CD4-positive, alpha-beta memory T cell (primary cell): ENCODE measurements at regions not wholly inside any gene's neighbourhood (a gene's known extent, or its start where the extent isn't known, plus 50 kb on each side); places are given as distances from the start of the nearest gene placed in this dataset.

ENCODE experiments used
- CTCF ChIA-PET: fragments of 350-600 bp; sonication (Branson Sonifier 250); formaldehyde crosslinking; loops from one replicate; lab custom pipeline; 2021; ENCODE audit warnings: inconsistent platforms; ENCODE audit not compliant: partially characterized antibody; lab: Charles Lee
- POLR2A ChIA-PET: fragments of 350-600 bp; sonication (Branson Sonifier 250); formaldehyde crosslinking; loops from one replicate; lab custom pipeline; 2021; ENCODE audit not compliant: partially characterized antibody; lab: Charles Lee
- DNase-seq, 5 donors: peaks; one replicate each; pipeline versions ENCODE4 v3.0.0 to v3.0.0-alpha.2; 2020 to 2022; ENCODE audit warnings: mixed read lengths in 1 of 5
- H3K27ac ChIP-seq: one replicate; pipeline ENCODE4 v1.7.0; 2013; ENCODE audit warnings: low read depth, low read length
- H3K27me3 ChIP-seq: 2 replicates; pipeline ENCODE4 v1.7.0; 2013; ENCODE audit warnings: mild to moderate bottlenecking, low read length, moderate library complexity; ENCODE audit not compliant: insufficient read depth
- H3K36me3 ChIP-seq: 2 replicates; pipeline ENCODE4 v1.7.0; 2013; ENCODE audit warnings: mild to moderate bottlenecking, low read length, moderate library complexity; ENCODE audit not compliant: insufficient read depth
- H3K4me1 ChIP-seq: 2 replicates; pipeline ENCODE4 v1.7.0; 2013; ENCODE audit warnings: mild to moderate bottlenecking, low read length, moderate library complexity; ENCODE audit not compliant: insufficient read depth
- H3K4me3 ChIP-seq, 2 donors: one replicate each; pipeline ENCODE4 v1.7.0; 2013; ENCODE audit warnings: low read length in 2 of 2, mild to moderate bottlenecking in 1 of 2
- H3K9me3 ChIP-seq, 2 donors: one replicate each; pipeline ENCODE4 v1.7.0; 2013; ENCODE audit warnings: low read length in 2 of 2, control low read depth in 1 of 2; ENCODE audit not compliant: control insufficient read depth in 1 of 2
- H3K27ac Mint-ChIP-seq, 7 donors: one replicate each; pipeline ENCODE4 v1.8.0; 2020 to 2021; ENCODE audit warnings: mixed read lengths in 7 of 7, mild to moderate bottlenecking in 6 of 7, inconsistent platforms in 3 of 7, moderate library complexity in 3 of 7
- H3K27me3 Mint-ChIP-seq, 2 donors: one replicate each; pipeline ENCODE4 v1.8.0; 2020 to 2021; ENCODE audit warnings: mixed read lengths in 2 of 2
- H3K36me3 Mint-ChIP-seq, 2 donors: one replicate each; pipeline ENCODE4 v1.8.0; 2020 to 2021; ENCODE audit warnings: mixed read lengths in 2 of 2, inconsistent platforms in 1 of 2, mild to moderate bottlenecking in 1 of 2
- H3K4me1 Mint-ChIP-seq, 4 donors: one replicate each; pipeline ENCODE4 v1.8.0; 2020 to 2021; ENCODE audit warnings: mixed read lengths in 4 of 4, mild to moderate bottlenecking in 1 of 4
- H3K4me3 Mint-ChIP-seq, 8 donors: one replicate each; pipeline ENCODE4 v1.8.0; 2020 to 2021; ENCODE audit warnings: mixed read lengths in 8 of 8, mild to moderate bottlenecking in 7 of 8, moderate library complexity in 6 of 8, inconsistent platforms in 3 of 8
- H3K9me3 Mint-ChIP-seq, 8 donors: one replicate each; pipeline ENCODE4 v1.8.0; 2020 to 2021; ENCODE audit warnings: mixed read lengths in 8 of 8, mild to moderate bottlenecking in 5 of 8, inconsistent platforms in 3 of 8, moderate library complexity in 1 of 8
- intact Hi-C: fragments of 100-400 bp; cut with micrococcal nuclease; formaldehyde crosslinking; loops from one replicate; pipeline ENCODE4 v1.15.1; 2023

- H3K4me3 Mint-ChIP-seq = no peak overlapping the region
- no peak for DNase-seq
- H3K36me3 Mint-ChIP-seq = no peaks in the 10 kb centered on the region
- Histone ChIP-seq H3K36me3 (no peaks in the 10 kb centered on the region), H3K4me1 (no peaks in the 10 kb centered on the region), H3K27ac (no peak overlapping the region), H3K27me3 (no peaks in the 10 kb centered on the region), H3K4me3 (no peak overlapping the region), H3K9me3 (no peaks in the 10 kb centered on the region)
- CTCF ChIA-PET = no interaction called here
- POLR2A ChIA-PET = no interaction called here
- H3K9me3 Mint-ChIP-seq = no peaks in the 10 kb centered on the region
- no peaks in the 10 kb centered on the region for H3K27me3 Mint-ChIP-seq
- H3K27ac Mint-ChIP-seq = no peak overlapping the region
- intact Hi-C loops = no loop called here
- no peaks in the 10 kb centered on the region for H3K4me1 Mint-ChIP-seq
Measured at GRCh38 chr2:155830817-155831579, 501.5 kb downstream of the NR4A2 start.

GRCh38 chr2:155830351-155830750 lies 502.2 kb downstream of the NR4A2 start:
- Histone ChIP-seq H3K4me1 (no peaks in the 10 kb centered on the region), H3K36me3 (no peaks in the 10 kb centered on the region), H3K27ac (no peak overlapping the region), H3K4me3 (no peak overlapping the region), H3K9me3 (no peaks in the 10 kb centered on the region), H3K27me3 (no peaks in the 10 kb centered on the region)
- H3K4me1 Mint-ChIP-seq = no peaks in the 10 kb centered on the region
- H3K27me3 Mint-ChIP-seq = no peaks in the 10 kb centered on the region
- no peak for DNase-seq
- no peak overlapping the region for H3K27ac Mint-ChIP-seq
- H3K9me3 Mint-ChIP-seq = no peaks in the 10 kb centered on the region
- ChIA-PET POLR2A (no interaction called here), CTCF (no interaction called here)
- intact Hi-C loops = no loop called here
- no peaks in the 10 kb centered on the region for H3K36me3 Mint-ChIP-seq
- H3K4me3 Mint-ChIP-seq = no peak overlapping the region

GRCh38 chr2:155825876-155826275 lies 506.6 kb downstream of the NR4A2 start:
- ChIA-PET CTCF (no interaction called here), POLR2A (no interaction called here)
- Histone ChIP-seq H3K4me3 (no peak overlapping the region), H3K9me3 (no peaks in the 10 kb centered on the region), H3K27ac (no peak overlapping the region), H3K4me1 (no peaks in the 10 kb centered on the region), H3K36me3 (no peaks in the 10 kb centered on the region), H3K27me3 (no peaks in the 10 kb centered on the region)
- no peaks in the 10 kb centered on the region for H3K36me3 Mint-ChIP-seq
- H3K27ac Mint-ChIP-seq = no peak overlapping the region
- intact Hi-C loops = no loop called here
- H3K27me3 Mint-ChIP-seq = no peaks in the 10 kb centered on the region
- no peak overlapping the region for H3K4me3 Mint-ChIP-seq
- no peak for DNase-seq
- no peaks in the 10 kb centered on the region for H3K4me1 Mint-ChIP-seq
- peaks cover 0 to 8% (median 0%) of the 10 kb centered on the region in 8 donors for H3K9me3 Mint-ChIP-seq

- no peak overlapping the region for H3K4me3 ChIP-seq
- Mint-ChIP-seq H3K4me1 (no peaks in the 10 kb centered on the region), H3K4me3 (no peak overlapping the region), H3K9me3 (peaks cover 0 to 10% (median 4%) of the 10 kb centered on the region in 8 donors), H3K27me3 (no peaks in the 10 kb centered on the region), H3K27ac (no peak overlapping the region), H3K36me3 (no peaks in the 10 kb centered on the region)
- no peaks in the 10 kb centered on the region for H3K27me3 ChIP-seq
- H3K36me3 ChIP-seq = no peaks in the 10 kb centered on the region
- H3K4me1 ChIP-seq = no peaks in the 10 kb centered on the region
- CTCF ChIA-PET = no interaction called here
- no peaks in the 10 kb centered on the region for H3K9me3 ChIP-seq
- POLR2A ChIA-PET = no interaction called here
- no peak overlapping the region for H3K27ac ChIP-seq
- DNase-seq = no peak
- intact Hi-C loops = no loop called here
Measured at GRCh38 chr2:155815851-155816250, 516.7 kb downstream of the NR4A2 start.

GRCh38 chr2:155815275-155815674 lies 517.2 kb downstream of the NR4A2 start:
- H3K36me3 Mint-ChIP-seq = no peaks in the 10 kb centered on the region
- no peak overlapping the region for H3K27ac Mint-ChIP-seq
- intact Hi-C loops = no loop called here

GRCh38 chr2:155810411-155810810 lies 522.1 kb downstream of the NR4A2 start:
- H3K4me1 ChIP-seq = no peaks in the 10 kb centered on the region
- H3K27me3 ChIP-seq = no peaks in the 10 kb centered on the region
- intact Hi-C loops = no loop called here
- no peak overlapping the region for H3K4me3 Mint-ChIP-seq
- H3K4me1 Mint-ChIP-seq = no peaks in the 10 kb centered on the region
- no peaks in the 10 kb centered on the region for H3K36me3 ChIP-seq
- no peak for DNase-seq
- no peaks in the 10 kb centered on the region for H3K36me3 Mint-ChIP-seq
- peaks cover 0 to 6% (median 0%) of the 10 kb centered on the region in 8 donors for H3K9me3 Mint-ChIP-seq
- CTCF ChIA-PET = no interaction called here
- no peak overlapping the region for H3K27ac ChIP-seq
- POLR2A ChIA-PET = no interaction called here
- H3K27ac Mint-ChIP-seq = no peak overlapping the region
- H3K4me3 ChIP-seq = no peak overlapping the region
- no peaks in the 10 kb centered on the region for H3K27me3 Mint-ChIP-seq
- no peaks in the 10 kb centered on the region for H3K9me3 ChIP-seq

More at GRCh38 chr2:155815275-155815674, 517.2 kb downstream of the NR4A2 start:
- Histone ChIP-seq H3K4me1 (no peaks in the 10 kb centered on the region), H3K36me3 (no peaks in the 10 kb centered on the region), H3K9me3 (no peaks in the 10 kb centered on the region), H3K4me3 (no peak overlapping the region), H3K27me3 (no peaks in the 10 kb centered on the region), H3K27ac (no peak overlapping the region)
- POLR2A ChIA-PET = no interaction called here
- no peak for DNase-seq
- CTCF ChIA-PET = no interaction called here
- Mint-ChIP-seq H3K27me3 (no peaks in the 10 kb centered on the region), H3K4me1 (no peaks in the 10 kb centered on the region), H3K9me3 (peaks cover 0 to 10% (median 4%) of the 10 kb centered on the region in 8 donors), H3K4me3 (no peak overlapping the region)

- ChIA-PET CTCF (no interaction called here), POLR2A (no interaction called here)
- no peak overlapping the region for H3K4me3 Mint-ChIP-seq
- H3K9me3 Mint-ChIP-seq = peaks cover 0 to 3% (median 0%) of the 10 kb centered on the region in 8 donors
- H3K4me3 ChIP-seq = no peak overlapping the region
- H3K4me1 Mint-ChIP-seq = no peaks in the 10 kb centered on the region
- no peak for DNase-seq
- H3K9me3 ChIP-seq = no peaks in the 10 kb centered on the region
- H3K36me3 Mint-ChIP-seq = no peaks in the 10 kb centered on the region
- H3K27me3 ChIP-seq = no peaks in the 10 kb centered on the region
- H3K27me3 Mint-ChIP-seq = no peaks in the 10 kb centered on the region
- H3K4me1 ChIP-seq = no peaks in the 10 kb centered on the region
- intact Hi-C loops = no loop called here
- no peaks in the 10 kb centered on the region for H3K36me3 ChIP-seq
- H3K27ac ChIP-seq = no peak overlapping the region
- H3K27ac Mint-ChIP-seq = no peak overlapping the region
Measured at GRCh38 chr2:155802888-155803287, 529.6 kb downstream of the NR4A2 start.
